ENCODE measurements at regions not wholly inside any gene's neighbourhood (a gene's known extent, or its start where the extent isn't known, plus 50 kb on each side); places are given as distances from the start of the nearest gene placed in this dataset.
"Not testable (repeated sequence)": the region's sequence is repeated elsewhere in the genome, so short reads cannot be mapped to it uniquely, and the experiment has no call there.

DNA sequence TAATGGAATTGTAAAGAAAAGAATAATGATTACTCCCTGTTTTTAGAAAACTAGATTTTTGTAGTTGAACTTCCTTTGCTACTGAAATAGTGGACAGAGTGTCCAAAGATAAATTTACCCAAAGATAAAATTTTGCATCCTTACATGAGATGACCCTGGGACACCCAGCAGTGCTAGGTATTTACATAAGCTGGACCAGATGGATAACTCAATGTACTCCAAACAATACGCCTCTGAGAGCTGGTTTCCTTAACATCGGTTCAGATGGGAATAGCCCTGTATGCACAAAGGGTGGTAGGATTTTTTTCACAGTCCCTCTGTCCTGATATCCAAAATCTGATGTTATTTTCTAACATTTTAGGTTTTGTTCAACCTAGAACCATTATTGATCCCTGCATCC, 432.1 kb upstream of the ID2 start:
- no peak for DNase-seq

GRCh38 chr2:8250290-8250689, 431.6 kb upstream of the ID2 start:
- DNase-seq = not testable (repeated sequence)

DNA sequence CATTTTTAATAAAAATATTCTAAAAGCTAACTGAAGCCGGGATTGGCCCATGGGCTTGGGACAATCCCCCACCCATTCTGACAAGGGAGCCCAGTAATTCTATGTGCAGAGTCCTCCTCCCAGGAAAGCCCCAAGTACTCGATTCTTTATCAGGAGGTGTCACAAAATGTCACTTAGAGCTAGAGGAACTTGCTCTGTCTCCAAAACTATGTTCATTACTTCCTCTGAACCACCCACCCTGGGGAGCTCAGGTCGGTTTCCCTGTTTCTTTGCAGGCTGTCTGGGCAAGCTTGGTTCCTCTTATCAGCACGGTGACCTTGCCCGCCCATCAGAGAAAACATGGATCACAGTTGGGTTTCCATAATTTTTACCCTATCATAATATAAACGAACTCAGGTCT, 430.6 kb upstream of the ID2 start:
- no peak for DNase-seq

- DNase-seq = no peak
Observed at GRCh38 chr2:8251856-8252255, 430.0 kb upstream of the ID2 start.

DNA sequence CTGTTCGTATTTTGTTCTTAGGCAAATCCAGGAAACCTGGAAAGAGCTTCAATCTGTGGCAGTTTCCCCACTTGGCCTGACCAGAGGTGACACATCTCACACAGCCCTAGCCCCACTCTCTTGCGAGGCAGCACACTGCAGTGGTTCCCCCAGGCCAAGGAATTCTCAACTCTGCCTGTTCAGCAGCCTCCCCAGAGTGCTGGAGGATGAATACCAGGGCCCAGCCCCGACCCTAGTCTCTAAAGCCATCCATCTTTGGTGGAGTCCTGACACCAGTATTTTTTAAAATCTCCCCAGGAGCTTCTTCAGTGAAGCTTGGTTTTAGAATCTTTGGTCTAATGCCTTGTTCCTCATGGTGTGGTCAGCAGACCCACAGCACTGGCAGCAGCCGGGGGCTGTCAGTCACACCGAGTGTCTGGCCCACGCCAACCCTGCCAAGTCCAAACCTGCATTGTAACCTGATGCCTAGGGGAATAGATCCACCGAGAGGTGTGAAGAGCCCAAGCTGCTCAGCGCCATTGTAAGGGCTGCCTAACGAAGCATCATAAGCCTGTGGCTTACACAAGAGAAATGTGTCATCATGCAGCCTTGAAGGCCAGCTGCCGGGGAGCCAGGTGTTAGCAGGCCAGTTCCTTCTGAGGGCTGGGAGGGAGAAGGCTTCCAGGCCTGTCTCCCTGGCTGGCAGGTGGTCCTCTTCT, 428.7 kb upstream of the ID2 start:
- no peak for DNase-seq

DNA sequence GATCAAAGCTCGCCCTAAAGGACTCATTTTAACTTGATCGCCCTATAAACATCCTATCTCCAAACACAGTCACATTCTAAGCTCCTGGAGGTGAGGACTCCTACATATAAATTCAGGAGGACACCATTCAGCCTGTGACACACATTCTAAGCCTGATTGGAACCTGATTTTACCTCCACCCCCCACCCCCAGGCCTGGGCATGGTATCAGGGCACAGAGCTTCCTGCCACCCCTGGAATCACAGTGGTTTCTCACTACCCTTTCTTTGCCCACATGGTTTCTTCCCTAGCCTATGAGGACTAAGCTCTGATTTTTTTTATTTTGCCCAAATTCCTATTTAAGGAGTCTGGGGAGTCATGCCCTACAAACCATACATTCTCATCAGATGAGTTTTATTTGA, 428.1 kb upstream of the ID2 start:
- DNase-seq = no peak

- not testable (repeated sequence) for DNase-seq
Observed at GRCh38 chr2:8254214-8254613, 427.6 kb upstream of the ID2 start.

DNA sequence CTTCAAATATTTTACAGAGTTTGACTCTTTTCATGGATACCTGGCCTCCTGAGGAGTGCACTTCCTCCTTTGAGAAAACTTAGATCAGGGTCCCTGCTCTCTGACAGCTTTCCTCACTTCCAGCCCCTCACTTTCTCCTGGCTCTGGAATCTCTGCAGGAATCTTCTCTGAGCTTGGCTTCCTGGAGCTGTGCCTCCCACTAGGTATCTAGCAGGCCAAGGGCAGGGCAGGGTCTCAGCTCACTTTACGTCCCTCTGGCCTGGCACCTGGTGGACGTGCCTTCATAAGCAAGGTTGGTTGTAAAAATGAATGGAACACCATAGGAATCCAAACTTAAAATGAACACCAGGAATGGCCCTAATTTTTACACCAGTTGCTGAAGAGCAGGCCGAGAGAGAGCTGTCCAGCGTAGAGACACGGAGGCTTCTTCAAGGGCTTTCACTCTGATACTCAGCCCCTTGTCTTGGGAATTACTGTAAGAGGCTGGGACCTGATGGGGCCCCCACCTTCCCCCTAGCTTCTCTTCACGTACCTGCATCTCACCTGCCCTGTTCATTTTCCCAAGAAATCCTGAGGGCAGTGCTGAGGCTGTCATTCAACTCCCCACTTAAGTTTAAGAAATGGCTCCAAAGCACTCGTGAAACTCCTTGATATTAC, 426.9 kb upstream of the ID2 start:
- DNase-seq = no peak

- no peak for DNase-seq
Observed at GRCh38 chr2:8255448-8255800, 426.4 kb upstream of the ID2 start.

DNA sequence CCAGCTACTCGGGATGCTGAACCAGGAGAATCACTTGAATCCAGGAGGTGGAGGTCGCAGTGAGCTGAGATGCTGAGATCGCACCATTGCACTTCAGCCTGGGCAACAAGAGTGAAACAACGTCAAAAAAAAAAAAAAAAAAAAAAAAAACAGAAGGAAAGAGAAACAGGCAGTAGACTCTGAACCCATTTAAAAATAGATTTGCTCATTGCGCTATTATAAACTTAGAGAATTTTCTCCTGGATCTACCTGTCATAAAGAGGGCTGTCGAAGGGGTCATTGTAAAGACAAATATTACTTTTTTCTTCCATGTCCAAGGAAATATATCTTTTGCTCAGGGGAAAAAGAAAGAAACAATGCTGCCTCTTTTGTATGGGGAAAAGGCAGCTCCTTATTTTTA, 425.0 kb upstream of the ID2 start:
- DNase-seq = no peak

DNA sequence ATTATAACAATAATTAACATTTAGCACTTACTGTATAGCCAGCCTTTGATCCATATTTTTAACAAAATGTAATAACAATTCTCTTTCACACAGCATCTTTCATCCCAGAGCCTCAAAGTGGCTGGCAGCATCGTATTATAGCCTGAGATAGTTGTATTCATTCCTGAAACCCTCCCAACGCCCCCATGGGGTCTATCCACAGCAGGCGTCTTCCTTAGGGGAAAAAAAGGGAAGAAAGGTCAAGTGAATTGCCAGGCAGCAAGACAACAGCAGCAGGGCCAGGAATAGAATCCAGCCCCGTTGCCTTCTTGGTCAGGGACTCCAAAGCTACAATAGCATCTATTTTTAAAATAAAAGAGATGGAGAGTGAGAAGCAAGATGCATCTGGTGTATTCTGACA, 424.4 kb upstream of the ID2 start:
- DNase-seq = no peak

DNA sequence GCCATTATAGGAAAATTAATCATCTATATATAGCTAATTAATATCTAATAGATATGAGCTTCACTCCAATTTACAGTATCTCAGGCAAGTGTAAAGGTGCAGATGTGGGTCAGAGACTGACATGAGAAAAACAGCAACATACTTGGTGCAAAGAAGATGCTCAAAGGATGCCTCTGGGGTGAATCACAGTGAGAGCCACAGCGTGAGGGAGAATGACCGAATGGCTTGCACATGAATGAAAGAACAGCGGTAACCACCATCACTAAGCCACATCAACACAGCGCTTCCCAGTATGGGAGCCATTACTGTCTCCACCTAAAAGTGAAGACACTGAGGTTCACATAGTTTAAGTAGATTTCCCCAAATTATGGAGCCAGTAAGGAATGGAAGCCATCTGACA, 423.4 kb upstream of the ID2 start:
- no peak for DNase-seq

DNA sequence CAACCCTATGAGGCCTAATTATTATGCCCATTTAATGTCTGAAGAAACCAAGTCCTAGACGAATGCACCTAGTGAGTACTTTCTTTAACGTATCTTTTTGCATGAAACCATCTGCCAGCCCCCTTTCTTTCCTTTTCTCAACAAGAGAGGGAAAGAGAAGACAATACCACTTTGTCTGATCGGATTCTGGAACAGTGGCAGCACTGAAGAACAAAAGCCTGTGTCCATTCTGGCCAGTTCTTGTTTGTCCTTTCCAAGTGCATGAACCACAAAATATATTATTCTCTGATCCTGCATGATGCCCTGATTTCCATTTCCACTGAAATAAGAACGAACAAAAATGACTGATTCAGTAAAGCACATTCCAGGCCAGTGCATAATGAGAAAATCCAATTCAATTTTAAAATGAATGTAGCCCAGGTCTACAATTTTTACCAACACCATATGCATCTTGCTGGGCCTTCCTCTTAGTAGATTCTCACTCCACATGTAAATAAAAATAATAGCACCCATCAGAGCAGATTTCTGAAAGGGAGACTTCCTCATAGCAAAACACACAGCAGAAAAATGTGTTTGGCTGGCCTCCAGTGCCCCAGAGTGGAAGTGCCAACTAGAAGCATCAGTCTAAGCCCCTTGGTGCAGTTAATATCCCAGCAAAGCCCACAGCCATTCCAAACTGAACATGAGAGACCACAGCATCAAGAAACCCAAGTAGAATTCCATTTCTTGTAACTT, 422.6 kb upstream of the ID2 start:
- no peak for DNase-seq

- no peak for DNase-seq
Observed at GRCh38 chr2:8259841-8260178, 422.0 kb upstream of the ID2 start.

- no peak for DNase-seq
Observed at GRCh38 chr2:8260213-8260612, 421.6 kb upstream of the ID2 start.

DNA sequence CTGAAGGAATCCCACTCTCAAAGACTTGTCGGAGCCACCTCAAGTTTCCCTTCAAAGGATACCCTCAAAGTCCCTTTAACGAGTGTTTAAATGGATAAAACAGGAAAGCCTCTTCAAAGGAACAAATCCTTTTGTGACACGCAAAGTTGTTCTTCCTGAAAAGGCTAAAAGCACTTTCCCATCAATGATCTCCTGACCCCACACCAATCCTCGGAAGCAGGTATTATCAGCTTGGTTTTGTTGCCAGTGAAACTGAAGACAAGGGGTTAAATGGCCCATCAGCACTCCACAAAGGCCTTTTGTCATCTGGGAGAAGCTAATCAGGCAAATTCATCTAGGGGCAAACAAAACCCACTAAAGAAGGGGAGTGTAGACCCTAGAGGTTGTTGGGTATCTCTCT, 418.0 kb upstream of the ID2 start:
- no peak for DNase-seq

DNA sequence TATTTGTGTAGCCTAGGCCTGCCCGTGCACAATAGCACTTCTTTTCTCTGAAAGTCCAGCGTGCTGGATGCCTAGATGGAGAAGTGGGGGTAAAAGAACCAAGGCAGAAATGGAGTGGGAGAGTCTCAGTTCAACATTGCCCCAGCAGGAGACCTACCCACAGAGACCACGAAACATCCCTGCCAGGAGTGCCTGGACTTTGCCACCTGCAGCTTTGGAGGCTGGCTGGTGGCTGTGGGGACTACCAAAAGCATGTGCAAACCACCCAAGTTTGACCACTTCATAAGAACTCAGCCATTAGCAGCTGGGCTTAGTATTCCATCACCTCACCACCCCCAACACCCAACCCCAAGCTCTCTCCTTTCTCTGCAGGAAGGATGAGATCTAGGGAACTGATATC, 416.9 kb upstream of the ID2 start:
- DNase-seq = no peak

DNA sequence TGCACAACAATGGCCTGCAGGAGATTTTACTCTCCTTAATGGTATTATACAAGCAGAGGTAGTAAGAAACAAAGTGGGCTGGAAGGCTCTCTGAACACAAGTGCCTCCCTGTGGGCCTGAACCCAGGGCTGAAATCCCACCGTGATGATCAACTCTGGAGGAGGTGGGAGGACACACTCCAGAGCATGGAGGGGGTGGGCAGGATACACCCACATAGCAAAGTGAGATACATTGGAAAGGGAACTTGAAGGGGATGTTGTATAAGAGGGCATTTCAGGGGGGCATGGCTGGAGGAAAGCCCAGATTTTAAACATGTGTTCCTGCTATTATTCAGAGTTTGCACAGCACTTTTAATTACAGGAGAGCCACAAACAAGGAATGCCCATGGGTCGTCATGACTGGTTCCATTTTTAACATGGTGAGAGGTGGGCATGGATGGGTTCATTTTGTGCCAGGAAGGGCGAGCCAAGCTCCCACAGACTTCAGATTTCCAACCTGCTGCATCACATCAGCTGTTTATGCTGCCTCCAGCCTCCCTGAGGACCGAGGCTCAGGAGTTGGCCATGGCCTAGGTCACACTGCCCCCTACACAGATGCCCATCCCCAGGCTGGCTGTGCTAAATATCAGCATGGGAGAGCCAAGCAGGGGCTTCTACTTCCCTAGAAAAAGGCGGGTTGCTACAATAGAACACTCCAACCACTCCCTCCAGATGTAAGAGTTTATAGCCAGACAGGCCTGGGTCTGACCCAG, 416.2 kb upstream of the ID2 start:
- DNase-seq = no peak

DNA sequence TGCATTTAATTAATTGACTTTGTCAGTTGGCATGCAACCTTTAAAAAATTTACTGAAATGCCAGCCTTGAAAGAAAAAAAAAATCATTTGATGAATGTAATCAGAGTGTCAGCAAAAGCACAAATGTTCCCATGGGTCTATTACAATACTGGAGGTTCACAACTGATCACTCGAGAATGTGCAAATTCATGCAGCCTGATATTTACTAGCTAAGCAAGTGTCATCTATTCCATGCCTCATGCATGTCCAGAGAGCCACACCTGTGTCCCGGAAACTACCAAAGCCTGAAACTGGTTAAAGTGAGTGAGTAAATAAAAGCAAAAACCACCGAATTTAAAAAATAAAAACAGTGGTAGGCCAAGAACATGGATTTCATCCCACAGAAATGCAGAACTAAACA, 415.3 kb upstream of the ID2 start:
- DNase-seq = no peak

DNA sequence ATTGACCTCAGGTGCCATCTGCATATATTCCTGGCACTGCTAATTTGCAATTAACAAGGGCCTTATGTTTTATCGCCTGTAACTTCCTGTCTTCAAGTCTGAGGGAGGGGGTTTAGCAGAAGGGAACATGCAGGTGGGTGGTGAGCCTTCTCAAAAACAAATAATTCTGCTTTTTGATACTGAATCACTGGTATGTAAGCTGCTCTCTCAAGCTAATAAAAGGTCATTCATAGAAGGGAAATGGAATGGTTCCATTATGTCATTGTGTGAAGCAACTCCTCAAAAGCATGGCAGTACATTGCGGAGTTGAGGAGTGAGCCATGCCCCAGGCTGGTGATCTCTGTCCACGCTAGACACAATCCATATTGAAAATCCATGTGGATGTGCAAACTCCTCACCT, 414.8 kb upstream of the ID2 start:
- DNase-seq = no peak

GRCh38 chr2:8267721-8268120, 414.1 kb upstream of the ID2 start:
- no peak for DNase-seq

- no peak for DNase-seq
Observed at GRCh38 chr2:8268172-8268783, 413.6 kb upstream of the ID2 start.

DNA sequence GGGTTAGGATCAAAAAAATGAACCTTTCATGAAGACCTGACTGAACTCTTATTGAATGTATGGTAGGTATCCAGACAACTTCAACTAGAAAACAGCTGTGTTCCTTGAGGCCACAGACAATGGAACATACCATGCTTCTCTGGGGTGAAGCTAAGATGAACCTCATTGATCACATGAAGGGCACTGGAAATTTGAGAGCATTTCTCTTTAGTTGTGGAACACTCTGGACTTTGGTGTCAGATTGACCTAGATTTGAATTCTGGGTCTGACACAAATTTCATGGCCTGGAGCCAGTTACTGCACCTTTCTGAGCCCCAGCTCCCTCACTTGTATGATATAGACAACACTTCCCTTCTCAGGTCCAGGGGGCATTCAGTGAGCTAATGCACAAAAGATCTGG, 411.2 kb upstream of the ID2 start:
- no peak for DNase-seq
